GM18868 (cell line): ENCODE measurements at regions not wholly inside any gene's neighbourhood (a gene's known extent, or its start where the extent isn't known, plus 50 kb on each side); places are given as distances from the start of the nearest gene placed in this dataset.

Source experiments
- ATAC-seq: cut with Tn5 transposase; IDR thresholded peaks from one replicate; pipeline ENCODE4 v1.9.1; 2021; ENCODE audit warnings: mild to moderate bottlenecking, moderate library complexity; ENCODE audit not compliant: unreplicated experiment

- ATAC-seq: no peak
Observed at GRCh38 chr12:13318231-13319015, 121.9 kb downstream of the EMP1 start.

DNA sequence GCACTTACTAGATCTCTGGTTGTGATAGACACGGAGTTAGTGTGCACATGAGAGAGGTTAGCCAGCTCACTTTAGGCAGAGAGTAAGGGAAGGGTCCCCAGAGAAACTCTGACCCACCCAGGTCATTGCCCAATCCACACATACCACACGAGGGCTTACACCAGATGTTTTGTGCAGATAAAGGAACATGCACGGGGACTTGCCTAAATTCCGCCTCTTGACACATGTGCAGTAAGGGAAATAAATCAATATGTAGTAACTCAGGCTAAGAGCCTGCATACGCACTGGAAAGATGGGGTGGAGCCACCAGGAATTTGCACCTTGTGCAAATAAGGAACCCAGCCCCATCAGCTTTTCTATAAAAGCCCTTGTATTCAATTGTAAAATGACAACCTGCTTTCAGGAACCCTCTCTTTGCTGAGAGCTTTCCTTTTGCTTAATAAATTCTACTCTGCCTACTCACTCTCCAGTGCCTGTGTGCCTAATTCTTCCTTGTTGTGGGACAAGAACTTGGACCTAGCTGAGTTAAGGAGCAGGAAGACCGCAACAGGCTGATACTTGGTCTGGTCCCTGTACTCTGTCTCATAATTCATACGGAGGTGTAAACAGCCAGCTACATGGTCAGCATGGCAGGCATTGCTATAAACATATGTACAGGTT lies 120.2 kb downstream of the EMP1 start:
- ATAC-seq: no peak

- ATAC-seq: no peak
Observed at GRCh38 chr12:13313886-13314285, 117.4 kb downstream of the EMP1 start.

- ATAC-seq: no peak
Observed at GRCh38 chr12:13311551-13311950, 115.0 kb downstream of the EMP1 start.

GRCh38 chr12:13307143-13307816 lies 110.8 kb downstream of the EMP1 start:
- ATAC-seq: no peak

DNA sequence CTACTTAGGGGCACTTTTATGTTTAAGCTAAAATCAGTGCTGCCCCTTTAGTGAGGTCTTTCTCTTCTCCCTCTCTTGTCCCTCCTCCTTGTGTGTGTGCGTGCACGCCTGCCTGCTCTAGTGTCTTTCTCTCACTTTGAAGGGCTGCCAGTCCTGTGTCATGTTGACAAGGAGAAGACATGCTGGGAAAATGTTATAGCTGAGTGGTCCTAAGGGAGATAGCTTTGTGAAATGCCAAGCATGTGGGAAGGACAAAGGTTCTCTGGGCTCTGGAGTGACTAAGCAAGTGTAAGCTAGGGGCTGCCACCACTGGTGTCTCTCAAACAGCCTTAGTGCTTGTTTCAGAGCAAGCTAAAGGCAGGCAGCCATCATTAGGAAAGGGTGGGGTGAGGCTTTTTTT lies 108.4 kb downstream of the EMP1 start:
- ATAC-seq: no peak

DNA sequence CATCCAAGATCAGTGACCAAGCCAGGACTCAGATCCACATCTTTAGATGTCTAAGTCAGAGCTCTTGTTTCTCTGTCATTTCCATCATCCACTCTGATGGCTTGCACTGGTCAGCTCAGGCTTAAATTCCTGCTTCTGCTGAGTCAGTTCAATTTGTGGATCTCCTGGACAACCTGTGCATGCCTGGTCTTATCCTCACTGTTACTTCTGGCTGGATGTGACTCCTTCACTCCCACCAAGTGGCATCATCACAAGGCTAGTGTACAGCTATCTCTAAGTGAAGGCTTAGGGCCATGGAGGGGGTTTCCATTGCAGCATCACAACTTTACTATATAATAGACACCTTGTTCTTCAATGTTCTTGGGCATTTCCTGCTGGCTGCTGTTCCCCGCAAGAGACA lies 102.9 kb downstream of the EMP1 start:
- ATAC-seq: no peak

DNA sequence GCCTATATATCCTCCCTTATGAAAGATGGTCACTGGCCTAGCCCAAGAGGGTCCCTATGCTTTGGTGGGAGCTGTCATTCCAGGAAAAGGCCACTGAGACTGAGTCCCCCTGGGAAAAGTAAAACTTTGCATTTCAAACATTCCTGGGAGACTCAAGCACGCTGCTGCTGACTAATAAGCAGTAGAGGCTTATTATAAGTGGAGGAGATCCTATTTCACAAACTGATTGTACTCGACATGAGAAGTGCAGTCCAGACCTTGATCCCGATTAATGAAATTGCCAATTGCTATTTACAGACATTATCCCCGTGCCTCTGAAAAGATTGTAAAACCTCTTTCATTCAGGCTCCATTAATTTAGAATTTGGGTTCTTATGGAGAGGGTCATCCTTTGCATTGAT lies 96.6 kb downstream of the EMP1 start:
- no peak for ATAC-seq

- ATAC-seq: no peak
Observed at GRCh38 chr12:13289653-13290289, 93.2 kb downstream of the EMP1 start.

DNA sequence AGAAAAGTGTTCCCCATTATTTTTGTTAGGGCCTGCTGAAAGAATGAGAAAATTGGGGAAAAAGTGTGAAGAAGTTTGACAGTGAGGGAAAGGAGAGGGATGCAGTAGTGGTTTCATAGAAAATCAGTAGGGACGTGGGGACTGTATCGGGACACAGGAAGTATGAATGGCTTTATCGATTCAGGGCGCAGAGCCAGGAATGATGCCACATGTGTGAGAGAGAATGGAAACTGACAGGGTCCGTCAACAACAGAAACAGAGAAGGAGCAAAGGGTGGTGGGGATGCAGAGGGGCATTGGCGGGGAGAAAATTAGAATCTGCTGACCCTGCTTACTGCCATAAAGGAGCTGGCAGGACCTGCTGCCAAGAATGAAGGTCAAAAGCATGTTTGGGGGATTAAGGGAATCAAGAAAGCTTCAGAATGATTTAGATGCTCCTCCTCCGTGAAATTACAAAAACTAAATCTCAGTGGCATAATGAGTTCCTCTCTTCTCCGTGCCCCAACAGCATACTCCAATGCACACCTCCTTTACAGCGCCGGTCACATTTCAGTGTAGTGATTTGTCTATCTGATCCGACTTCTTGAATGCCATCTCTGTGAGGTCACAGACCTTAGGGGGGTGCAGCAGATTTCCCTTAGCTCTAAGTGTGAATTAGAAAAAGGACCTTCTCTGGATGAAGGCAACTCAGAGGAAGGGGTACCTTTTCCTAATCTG lies 92.6 kb downstream of the EMP1 start:
- no peak for ATAC-seq

GRCh38 chr12:13288501-13288900 lies 92.0 kb downstream of the EMP1 start:
- ATAC-seq: no peak

DNA sequence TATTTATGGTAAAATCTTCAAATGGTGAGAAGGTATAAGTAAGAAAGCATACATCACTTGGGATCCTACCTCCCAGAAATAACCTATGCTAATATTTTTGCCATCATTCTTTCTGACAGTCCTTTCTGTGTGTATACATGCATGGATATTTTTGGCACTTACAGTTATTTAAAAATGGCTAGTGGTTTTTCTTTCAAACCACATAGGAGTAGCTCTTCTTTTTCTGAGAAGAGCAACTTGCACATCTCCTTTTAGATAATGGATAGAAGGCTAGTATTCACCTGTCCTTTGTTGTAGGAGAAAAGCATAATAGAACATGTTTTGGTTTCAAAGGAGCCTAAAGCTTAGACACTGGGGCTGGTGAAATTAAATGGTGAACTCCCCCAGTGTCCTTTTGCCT lies 87.3 kb downstream of the EMP1 start:
- ATAC-seq: no peak

- ATAC-seq: no peak
Observed at GRCh38 chr12:13282861-13283260, 86.3 kb downstream of the EMP1 start.

DNA sequence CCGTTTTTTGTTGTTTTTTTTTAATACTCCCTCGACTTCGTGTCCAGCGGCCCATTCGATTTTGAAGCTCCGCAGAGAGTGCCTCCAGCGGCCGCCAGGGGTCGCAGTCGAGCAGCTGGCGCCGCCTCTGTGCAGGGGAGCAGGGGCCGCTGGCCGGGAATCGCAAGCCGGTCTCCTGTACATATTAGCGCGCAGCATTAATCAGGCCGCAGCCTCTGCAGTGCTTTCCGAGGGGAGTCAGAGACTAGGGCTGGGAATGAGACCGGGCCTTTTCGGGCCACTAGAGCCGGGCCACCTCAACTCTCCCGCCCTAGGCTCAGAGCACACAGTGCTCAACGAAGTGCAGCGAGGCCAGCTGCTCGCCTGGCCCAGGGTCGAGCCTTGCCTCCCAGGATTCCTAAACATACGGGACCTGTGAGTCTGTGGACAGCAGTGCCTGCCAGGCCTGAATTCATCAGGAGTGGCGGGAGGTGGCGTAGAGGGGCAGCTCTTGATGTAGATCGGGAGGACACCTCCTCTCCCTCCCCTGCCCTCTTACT lies 81.8 kb downstream of the EMP1 start:
- ATAC-seq: peak; percentile 76

GRCh38 chr12:13277293-13277692 lies 80.8 kb downstream of the EMP1 start:
- ATAC-seq: no peak

- ATAC-seq: no peak
Observed at GRCh38 chr12:13275241-13276085, 78.9 kb downstream of the EMP1 start.

- ATAC-seq: no peak
Observed at GRCh38 chr12:13273850-13274249, 77.3 kb downstream of the EMP1 start.

DNA sequence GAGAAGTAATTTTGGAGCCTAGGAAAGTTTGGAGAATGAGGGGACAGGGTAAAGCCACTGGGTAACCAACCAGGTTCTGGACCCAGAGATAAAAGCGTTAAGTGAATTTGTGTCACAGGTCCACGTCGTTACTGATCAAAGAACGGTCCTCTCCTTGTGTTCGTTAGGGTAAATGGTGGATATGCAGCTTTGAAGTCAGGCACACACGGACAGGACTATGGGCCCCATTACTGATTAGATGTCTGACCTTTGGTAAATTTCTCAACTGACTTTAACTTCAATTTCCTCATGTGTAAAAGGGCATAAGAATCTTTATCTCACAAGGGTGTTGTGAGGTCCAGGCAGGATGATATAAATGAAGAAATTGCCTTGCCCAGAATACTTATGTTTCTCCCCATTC lies 76.6 kb downstream of the EMP1 start:
- ATAC-seq: no peak

- no peak for ATAC-seq
Observed at GRCh38 chr12:13270817-13271216, 74.3 kb downstream of the EMP1 start.
